Cardiac fibroblast (primary cell): ENCODE measurements at regions not wholly inside any gene's neighbourhood (a gene's known extent, or its start where the extent isn't known, plus 50 kb on each side); places are given as distances from the start of the nearest gene placed in this dataset.
"Not testable (repeated sequence)": the region's sequence is repeated elsewhere in the genome, so short reads cannot be mapped to it uniquely, and the experiment has no call there.

Experiments
- DNase-seq, 2 donors: peaks; one replicate each; pipeline versions ENCODE4 v3.0.0 to v3.0.0-alpha.2; 2010; ENCODE audit warnings: low read depth in 2 of 2
- H3K4me3 ChIP-seq, 2 donors: replicated peaks in 1 of 2; 1 replicate in 1 of 2; 2 replicates in 1 of 2; pipeline ENCODE4 v1.5.1; 2011; ENCODE audit warnings: low read depth in 2 of 2, low read length in 2 of 2, mild to moderate bottlenecking in 2 of 2, moderate library complexity in 1 of 2
- CTCF ChIP-seq: IDR thresholded peaks from one replicate; pipeline ENCODE4 v1.5.1; 2011; ENCODE audit warnings: low read depth, mild to moderate bottlenecking, low read length, inconsistent platforms

GRCh38 chr2:53208815-53209214, 558.8 kb upstream of the CHAC2 start:
- no peak for DNase-seq
- TF ChIP-seq CTCF, result no peak
- H3K4me3 ChIP-seq, result no peak overlapping the region

GRCh38 chr2:53206226-53206625, 561.4 kb upstream of the CHAC2 start:
- DNase-seq, H3K4me3 ChIP-seq: not testable (repeated sequence)

- peak; percentile 77 to 78 for DNase-seq
- peak; percentile 10 for TF ChIP-seq CTCF
These were observed 565.5 kb upstream of the CHAC2 start for GRCh38 chr2:53202063-53202462.

GRCh38 chr2:53200072-53200471, 567.5 kb upstream of the CHAC2 start:
- DNase-seq, result no peak
- TF ChIP-seq CTCF, result no peak
- no peak overlapping the region for H3K4me3 ChIP-seq

More at GRCh38 chr2:53202063-53202462, 565.5 kb upstream of the CHAC2 start:
- no peak overlapping the region for H3K4me3 ChIP-seq

GRCh38 chr2:53188851-53189510, 578.6 kb upstream of the CHAC2 start:
- TF ChIP-seq CTCF, result no peak
- no peak overlapping the region for H3K4me3 ChIP-seq
- DNase-seq, result no peak

GRCh38 chr2:53183581-53183980, 584.0 kb upstream of the CHAC2 start:
- DNase-seq, result no peak
- no peak overlapping the region for H3K4me3 ChIP-seq
- no peak for TF ChIP-seq CTCF

GRCh38 chr2:53182601-53183000, 585.0 kb upstream of the CHAC2 start:
- no peak for DNase-seq
- H3K4me3 ChIP-seq, result no peak overlapping the region
- no peak for TF ChIP-seq CTCF
